HCT116 (cell line): ENCODE measurements at regions not wholly inside any gene's neighbourhood (a gene's known extent, or its start where the extent isn't known, plus 50 kb on each side); places are given as distances from the start of the nearest gene placed in this dataset.

Experiments
- ATAC-seq: fragments of 200-7000 bp; cut with Tn5 transposase; 2 replicates; pipeline ENCODE4 v1.9.1; 2020; ENCODE audit warnings: mild to moderate bottlenecking, moderate library complexity
- BruUV-seq: library from RNA; stranded (reverse); fragments of 400-500 nt; replicated peaks from 2 replicates; lab custom pipeline; 2021; lab: Mats Ljungman, UMichigan
- CTCF ChIA-PET: fragments of 300-600 bp; sonication (Branson Sonifier 250); formaldehyde crosslinking; loops from one replicate; lab custom pipeline; 2021; ENCODE audit warnings: antibody characterized with exemption; lab: Charles Lee
- POLR2A ChIA-PET: fragments of 300-600, 350-600 bp; sonication (Branson Sonifier 250); formaldehyde crosslinking; loops from one replicate; lab custom pipeline; 2021; ENCODE audit warnings: antibody characterized with exemption; lab: Charles Lee
- RAD21 ChIA-PET, 2 experiments: fragments of 300-600 bp; sonication (Branson Sonifier 250); formaldehyde crosslinking; loops; one replicate each; lab custom pipeline; 2023; ENCODE audit warnings: low total read pairs in 2 of 2; ENCODE audit not compliant: uncharacterized antibody in 2 of 2, unreplicated experiment in 2 of 2, low non-redundant PET in 1 of 2; lab: Charles Lee
- DNase-seq: peaks from one replicate; pipeline ENCODE4 v3.0.0-alpha.2; 2010; ENCODE audit warnings: low read depth, low spot score
- H2AFZ ChIP-seq: fragments of 200-600 bp; shearing (Covaris generic), sonication (generic); 2 replicates; pipeline ENCODE4 v1.6.1; 2017; ENCODE audit warnings: low read depth, mixed run types, mixed read lengths, antibody characterized with exemption, low read length; ENCODE audit not compliant: poor library complexity, severe bottlenecking
- H3K27ac ChIP-seq: 2 replicates; pipeline ENCODE4 v1.5.1; 2012; ENCODE audit warnings: low read depth, low read length
- H3K27me3 ChIP-seq: fragments of 200-600 bp; sonication (generic); 2 replicates; pipeline ENCODE4 v1.6.1; 2016; ENCODE audit warnings: mixed run types, low read length, mixed read lengths; ENCODE audit not compliant: insufficient read depth
- H3K36me3 ChIP-seq, 2 experiments: fragments of 200-500 bp in 1 of 2; fragments of 200-600 bp in 1 of 2; sonication (Bioruptor generic) in 1 of 2; sonication (generic) in 1 of 2; 2 replicates each; pipeline versions ENCODE4 v1.5.1 to v1.6.1; 2014 to 2016; ENCODE audit warnings: low read length in 2 of 2, inconsistent platforms in 1 of 2, mixed read lengths in 1 of 2, mixed run types in 1 of 2; ENCODE audit not compliant: insufficient read depth in 2 of 2, control insufficient read depth in 1 of 2
- H3K4me1 ChIP-seq, 2 experiments: fragments of 200-600 bp in 1 of 2; sonication (generic) in 1 of 2; 2 replicates each; pipeline versions ENCODE4 v1.5.1 to v1.6.1; 2012 to 2017; ENCODE audit warnings: low read length in 2 of 2, inconsistent platforms in 1 of 2, mild to moderate bottlenecking in 1 of 2, mixed read lengths in 1 of 2, mixed run types in 1 of 2, moderate library complexity in 1 of 2; ENCODE audit not compliant: insufficient read depth in 2 of 2, control insufficient read depth in 1 of 2
- H3K4me2 ChIP-seq: fragments of 200-600 bp; sonication (generic); 2 replicates; pipeline ENCODE4 v1.6.1; 2017; ENCODE audit warnings: mixed run types, low read length, mixed read lengths
- H3K4me3 ChIP-seq, 2 experiments: fragments of 200-600 bp in 1 of 2; sonication (generic) in 1 of 2; replicated peaks in 1 of 2; 2 replicates each; pipeline ENCODE4 v1.5.1; 2011 to 2016; ENCODE audit warnings: low read length in 2 of 2, control low read depth in 1 of 2, low read depth in 1 of 2, mild to moderate bottlenecking in 1 of 2, mixed read lengths in 1 of 2, mixed run types in 1 of 2
- H3K79me2 ChIP-seq: fragments of 200-600 bp; sonication (generic); 2 replicates; pipeline ENCODE4 v1.6.1; 2017; ENCODE audit warnings: mild to moderate bottlenecking, mixed run types, low read length, moderate library complexity, mixed read lengths; ENCODE audit not compliant: insufficient read depth
- H3K9ac ChIP-seq: fragments of 200-600 bp; sonication (generic); 2 replicates; pipeline ENCODE4 v1.6.1; 2016; ENCODE audit warnings: low read length, mixed read lengths
- H3K9me2 ChIP-seq: fragments of 200-600 bp; sonication (generic), shearing (Covaris generic); 2 replicates; pipeline ENCODE4 v1.6.1; 2017; ENCODE audit warnings: mixed run types, mild to moderate bottlenecking, moderate library complexity; ENCODE audit not compliant: insufficient read depth
- H3K9me3 ChIP-seq, 2 experiments: fragments of 200-500 bp in 1 of 2; fragments of 200-600 bp in 1 of 2; sonication (Bioruptor generic) in 1 of 2; sonication (generic) in 1 of 2; 2 replicates each; pipeline ENCODE4 v1.6.1; 2014 to 2017; ENCODE audit warnings: low read length in 2 of 2, mixed read lengths in 2 of 2, inconsistent platforms in 1 of 2, low read depth in 1 of 2, mild to moderate bottlenecking in 1 of 2, mixed run types in 1 of 2, moderate library complexity in 1 of 2; ENCODE audit not compliant: control insufficient read depth in 1 of 2, insufficient read depth in 1 of 2
- H4K20me1 ChIP-seq: fragments of 200-600 bp; sonication (generic), shearing (Covaris generic); 2 replicates; pipeline ENCODE4 v1.6.1; 2017; ENCODE audit warnings: mixed run types, mild to moderate bottlenecking, moderate library complexity; ENCODE audit not compliant: insufficient read depth
- ATF3 ChIP-seq: IDR thresholded peaks from 2 replicates; pipeline ENCODE4 v1.6.1; 2012
- CBX3 ChIP-seq: IDR thresholded peaks from 2 replicates; pipeline ENCODE4 v1.6.1; 2012; ENCODE audit warnings: low read depth
- CEBPB ChIP-seq: IDR thresholded peaks from 2 replicates; pipeline ENCODE4 v1.6.1; 2012; ENCODE audit warnings: low read depth
- ELF1 ChIP-seq: IDR thresholded peaks from 2 replicates; pipeline ENCODE4 v1.6.1; 2012; ENCODE audit warnings: low read depth, borderline replicate concordance
- EZH2 ChIP-seq: fragments of 200-600 bp; sonication (generic); IDR thresholded peaks from 2 replicates; pipeline ENCODE4 v1.6.1; 2017; ENCODE audit warnings: antibody characterized with exemption, mixed run types
- POLR2AphosphoS5 ChIP-seq: IDR thresholded peaks from 2 replicates; pipeline ENCODE4 v1.6.1; 2011; ENCODE audit warnings: mild to moderate bottlenecking, low read depth, low read length, moderate library complexity
- SIN3A ChIP-seq: IDR thresholded peaks from 2 replicates; pipeline ENCODE4 v1.6.1; 2012; ENCODE audit warnings: low read depth
- SP1 ChIP-seq: IDR thresholded peaks from 2 replicates; pipeline ENCODE4 v1.6.1; 2012; ENCODE audit warnings: low read depth
- YY1 ChIP-seq: IDR thresholded peaks from 2 replicates; pipeline ENCODE4 v1.6.1; 2011; ENCODE audit warnings: low read length, low read depth, moderate library complexity, mild to moderate bottlenecking; ENCODE audit not compliant: insufficient replicate concordance; ENCODE audit errors: extremely low read depth
- ZBTB33 ChIP-seq: IDR thresholded peaks from 2 replicates; pipeline ENCODE4 v1.6.1; 2011; ENCODE audit warnings: mild to moderate bottlenecking, low read length, moderate library complexity; ENCODE audit not compliant: insufficient replicate concordance; ENCODE audit errors: extremely low read depth
- ZFX ChIP-seq: fragments of 450-650 bp; IDR thresholded peaks from 2 replicates; pipeline ENCODE4 v1.6.1; 2017
- intact Hi-C: fragments of 100-400 bp; cut with micrococcal nuclease; formaldehyde crosslinking; loops from 2 replicates; pipeline ENCODE4 v1.10.0; 2022

- no peak for TF ChIP-seq CEBPB
- no peak for TF ChIP-seq SIN3A
- TF ChIP-seq ELF1 = no peak
- TF ChIP-seq ZBTB33 = no peak
- TF ChIP-seq SP1 = no peak
- no peak for TF ChIP-seq YY1
- no peak for TF ChIP-seq ZFX
- TF ChIP-seq CBX3 = no peak
- TF ChIP-seq EZH2 = no peak
- TF ChIP-seq POLR2AphosphoS5 = no peak
- TF ChIP-seq ATF3 = no peak
- Histone ChIP-seq H3K36me3 (no peaks in the 10 kb centered on the region), H3K4me3 (no peak overlapping the region), H3K9me2 (no peaks in the 10 kb centered on the region), H3K9me3 (peaks cover 13 to 20% of the 10 kb centered on the region in 2 experiments; a peak in 2 of 4 replicates), H3K79me2 (no peaks in the 10 kb centered on the region), H3K9ac (no peak overlapping the region), H3K4me2 (no peak overlapping the region), H4K20me1 (no peaks in the 10 kb centered on the region), H2AFZ (no peak overlapping the region), H3K27me3 (no peaks in the 10 kb centered on the region), H3K27ac (no peak overlapping the region), H3K4me1 (no peaks in the 10 kb centered on the region)
- ATAC-seq = no peak
- POLR2A ChIA-PET = no interaction called here
- intact Hi-C loops = no loop called here
- CTCF ChIA-PET = no interaction called here
- no TSS peak for BruUV-seq
- DNase-seq = no peak
- RAD21 ChIA-PET = no interaction called here
These were observed 966.3 kb downstream of the DIAPH3 start for GRCh38 chr13:59197397-59197796.
